Smooth muscle cell (in vitro differentiated cells): ENCODE measurements at regions not wholly inside any gene's neighbourhood (a gene's known extent, or its start where the extent isn't known, plus 50 kb on each side); places are given as distances from the start of the nearest gene placed in this dataset.
A peak's percentile ranks its signal among the peaks of the same experiment; 100 is the strongest.
"Not testable (repeated sequence)": the region's sequence is repeated elsewhere in the genome, so short reads cannot be mapped to it uniquely, and the experiment has no call there.

Experiments used
- DNase-seq: peaks from one replicate; lab custom pipeline; 2025; ENCODE audit not compliant: unreplicated experiment; lab: John Stamatoyannopoulos, UW
- H2AFZ ChIP-seq: fragments of 200-600 bp; sonication (generic); 2 replicates; pipeline ENCODE4 v1.6.0; 2016; ENCODE audit warnings: antibody characterized with exemption, low read depth, mild to moderate bottlenecking
- H3F3A ChIP-seq: fragments of 200-600 bp; sonication (generic); 2 replicates; pipeline ENCODE4 v1.6.0; 2017; ENCODE audit warnings: antibody characterized with exemption, low read depth
- H3K27ac ChIP-seq: fragments of 200-600 bp; sonication (generic); 2 replicates; pipeline ENCODE4 v1.5.1; 2016; ENCODE audit warnings: low read depth, mild to moderate bottlenecking
- H3K27me3 ChIP-seq: fragments of 200-600 bp; sonication (generic); 2 replicates; pipeline ENCODE4 v1.6.1; 2016; ENCODE audit warnings: low read depth, mild to moderate bottlenecking
- H3K36me3 ChIP-seq: fragments of 200-600 bp; sonication (generic); 2 replicates; pipeline ENCODE4 v1.5.1; 2016; ENCODE audit warnings: low read depth
- H3K4me1 ChIP-seq: fragments of 200-600 bp; sonication (generic); 2 replicates; pipeline ENCODE4 v1.5.1; 2016; ENCODE audit warnings: low read depth
- H3K4me2 ChIP-seq: fragments of 200-600 bp; sonication (generic); 2 replicates; pipeline ENCODE4 v1.6.0; 2016; ENCODE audit warnings: mild to moderate bottlenecking
- H3K4me3 ChIP-seq: fragments of 200-600 bp; sonication (generic); 2 replicates; pipeline ENCODE4 v1.5.1; 2016; ENCODE audit warnings: mild to moderate bottlenecking
- H3K79me2 ChIP-seq: fragments of 200-600 bp; sonication (generic); 2 replicates; pipeline ENCODE4 v1.6.0; 2016; ENCODE audit warnings: low read depth, mild to moderate bottlenecking
- H3K9ac ChIP-seq: fragments of 200-600 bp; sonication (generic); 2 replicates; pipeline ENCODE4 v1.6.0; 2016; ENCODE audit warnings: low read depth
- H3K9me3 ChIP-seq: fragments of 200-600 bp; sonication (generic); replicated peaks from 2 replicates; pipeline ENCODE4 v1.5.1; 2016; ENCODE audit warnings: low read depth
- H4K20me1 ChIP-seq: fragments of 200-600 bp; sonication (generic); 2 replicates; pipeline ENCODE4 v1.6.0; 2016; ENCODE audit warnings: low read depth
- CTCF ChIP-seq: fragments of 200-600 bp; sonication (generic); IDR thresholded peaks from 2 replicates; pipeline ENCODE4 v1.5.1; 2017; ENCODE audit warnings: borderline replicate concordance, mild to moderate bottlenecking, antibody characterized with exemption; ENCODE audit not compliant: insufficient read depth, poor library complexity, severe bottlenecking
- WGBS: methylation state at CpG from one replicate; pipeline ENCODE4 v1.1.7; 2016; ENCODE audit warnings: low lambda C conversion rate; 5-methylcytosine and 5-hydroxymethylcytosine counted together

GRCh38 chr5:91311697-91312501 is 71.2 kb downstream of the ARRDC3 start:
- Histone ChIP-seq H3K36me3 (no peaks in the 10 kb centered on the region), H3K4me2 (peak overlapping the region; percentile 76), H3K4me1 (peaks cover 15% of the 10 kb centered on the region), H3K79me2 (no peaks in the 10 kb centered on the region), H3K9ac (peak overlapping the region; percentile 79), H4K20me1 (no peaks in the 10 kb centered on the region), H3K27me3 (no peaks in the 10 kb centered on the region), H3K4me3 (no peak overlapping the region), H3F3A (peaks cover 21% of the 10 kb centered on the region), H2AFZ (peak overlapping the region; percentile 8), H3K9me3 (no peaks in the 10 kb centered on the region), H3K27ac (peak overlapping the region; percentile 98)
- TF ChIP-seq CTCF: no peak
- 17% methylated on average over 11 of the region's 11 CpGs for WGBS
- DNase-seq: peak; percentile 6

- Histone ChIP-seq H3K27ac (peak overlapping the region; percentile 98), H4K20me1 (no peaks in the 10 kb centered on the region), H2AFZ (peak overlapping the region; percentile 8), H3K27me3 (no peaks in the 10 kb centered on the region), H3K9me3 (no peaks in the 10 kb centered on the region), H3K4me2 (peak overlapping the region; percentile 76), H3K4me3 (no peak overlapping the region), H3K36me3 (no peaks in the 10 kb centered on the region), H3K9ac (peak overlapping the region; percentile 38), H3K79me2 (no peaks in the 10 kb centered on the region), H3F3A (peaks cover 21% of the 10 kb centered on the region), H3K4me1 (peaks cover 15% of the 10 kb centered on the region)
- TF ChIP-seq CTCF: no peak
- DNase-seq: no peak
- whole genome bisulfite sequencing: 92% methylated on average over 5 of the region's 5 CpGs
These were observed 71.9 kb downstream of the ARRDC3 start for GRCh38 chr5:91311168-91311696.

GRCh38 chr5:91308157-91308556 is 75.0 kb downstream of the ARRDC3 start:
- H3K9ac ChIP-seq, H4K20me1 ChIP-seq, H3K9me3 ChIP-seq, H3K27ac ChIP-seq, H2AFZ ChIP-seq, DNase-seq, H3K4me3 ChIP-seq, H3K79me2 ChIP-seq, H3K36me3 ChIP-seq, H3K27me3 ChIP-seq, H3K4me2 ChIP-seq: not testable (repeated sequence)
- Histone ChIP-seq H3K4me1 (peaks cover 14% of the 10 kb centered on the region), H3F3A (peaks cover 13% of the 10 kb centered on the region)
- WGBS: 94% methylated on average over 5 of the region's 5 CpGs

GRCh38 chr5:91307048-91307447 is 76.1 kb downstream of the ARRDC3 start:
- H3K79me2 ChIP-seq: no peaks in the 10 kb centered on the region
- no peaks in the 10 kb centered on the region for H4K20me1 ChIP-seq
- H3K36me3 ChIP-seq: no peaks in the 10 kb centered on the region
- no peak overlapping the region for H2AFZ ChIP-seq
- no peak overlapping the region for H3K4me3 ChIP-seq
- H3K27ac ChIP-seq: no peak overlapping the region
- no peaks in the 10 kb centered on the region for H3K27me3 ChIP-seq
- no peaks in the 10 kb centered on the region for H3K9me3 ChIP-seq
- no peak for TF ChIP-seq CTCF
- H3K4me1 ChIP-seq: peaks cover 7% of the 10 kb centered on the region
- DNase-seq: no peak
- H3K9ac ChIP-seq: no peak overlapping the region
- 90% methylated on average over 4 of the region's 4 CpGs for WGBS
- no peak overlapping the region for H3K4me2 ChIP-seq
- peaks cover 2% of the 10 kb centered on the region for H3F3A ChIP-seq
